NCI-H2196 treated with DMSO at 0.1 percent for 48 hours (cell line): ENCODE measurements at regions not wholly inside any gene's neighbourhood (a gene's known extent, or its start where the extent isn't known, plus 50 kb on each side); places are given as distances from the start of the nearest gene placed in this dataset.

Source experiments
- DNase-seq: peaks from one replicate; lab custom pipeline; 2025; ENCODE audit not compliant: unreplicated experiment; lab: John Stamatoyannopoulos, UW

- DNase-seq = no peak
Measured at GRCh38 chr21:28669971-28670653, 322.6 kb downstream of the LTN1 start.

- no peak for DNase-seq
Measured at GRCh38 chr21:28669321-28669720, 323.4 kb downstream of the LTN1 start.

- no peak for DNase-seq
Measured at GRCh38 chr21:28663754-28664153, 328.9 kb downstream of the LTN1 start.

- no peak for DNase-seq
Measured at GRCh38 chr21:28663111-28663693, 329.5 kb downstream of the LTN1 start.

GRCh38 chr21:28657566-28657965 is 335.1 kb downstream of the LTN1 start:
- no peak for DNase-seq

GRCh38 chr21:28655471-28655870 is 337.2 kb downstream of the LTN1 start:
- no peak for DNase-seq

GRCh38 chr21:28654406-28654805 is 338.3 kb downstream of the LTN1 start:
- DNase-seq = no peak

- DNase-seq = no peak
Measured at GRCh38 chr21:28644762-28645161, 347.9 kb downstream of the LTN1 start.

GRCh38 chr21:28642891-28643290 is 349.8 kb downstream of the LTN1 start:
- no peak for DNase-seq

- DNase-seq = no peak
Measured at GRCh38 chr21:28641731-28642130, 350.9 kb downstream of the LTN1 start.

GRCh38 chr21:28640326-28640725 is 352.4 kb downstream of the LTN1 start:
- no peak for DNase-seq

- no peak for DNase-seq
Measured at GRCh38 chr21:28639737-28640136, 352.9 kb downstream of the LTN1 start.

GRCh38 chr21:28636752-28637691 is 355.7 kb downstream of the LTN1 start:
- no peak for DNase-seq

- no peak for DNase-seq
Measured at GRCh38 chr21:28635541-28635940, 357.1 kb downstream of the LTN1 start.

- DNase-seq = no peak
Measured at GRCh38 chr21:28633839-28634555, 358.7 kb downstream of the LTN1 start.

- no peak for DNase-seq
Measured at GRCh38 chr21:28632755-28633408, 359.8 kb downstream of the LTN1 start.

GRCh38 chr21:28627691-28628090 is 365.0 kb downstream of the LTN1 start:
- no peak for DNase-seq

- DNase-seq = no peak
Measured at GRCh38 chr21:28627261-28627660, 365.4 kb downstream of the LTN1 start.

- no peak for DNase-seq
Measured at GRCh38 chr21:28624626-28625025, 368.1 kb downstream of the LTN1 start.

- no peak for DNase-seq
Measured at GRCh38 chr21:28617300-28617699, 375.4 kb downstream of the LTN1 start.

- no peak for DNase-seq
Measured at GRCh38 chr21:28615276-28615675, 377.4 kb downstream of the LTN1 start.
